ENCODE measurements at regions not wholly inside any gene's neighbourhood (a gene's known extent, or its start where the extent isn't known, plus 50 kb on each side); places are given as distances from the start of the nearest gene placed in this dataset.

DNA sequence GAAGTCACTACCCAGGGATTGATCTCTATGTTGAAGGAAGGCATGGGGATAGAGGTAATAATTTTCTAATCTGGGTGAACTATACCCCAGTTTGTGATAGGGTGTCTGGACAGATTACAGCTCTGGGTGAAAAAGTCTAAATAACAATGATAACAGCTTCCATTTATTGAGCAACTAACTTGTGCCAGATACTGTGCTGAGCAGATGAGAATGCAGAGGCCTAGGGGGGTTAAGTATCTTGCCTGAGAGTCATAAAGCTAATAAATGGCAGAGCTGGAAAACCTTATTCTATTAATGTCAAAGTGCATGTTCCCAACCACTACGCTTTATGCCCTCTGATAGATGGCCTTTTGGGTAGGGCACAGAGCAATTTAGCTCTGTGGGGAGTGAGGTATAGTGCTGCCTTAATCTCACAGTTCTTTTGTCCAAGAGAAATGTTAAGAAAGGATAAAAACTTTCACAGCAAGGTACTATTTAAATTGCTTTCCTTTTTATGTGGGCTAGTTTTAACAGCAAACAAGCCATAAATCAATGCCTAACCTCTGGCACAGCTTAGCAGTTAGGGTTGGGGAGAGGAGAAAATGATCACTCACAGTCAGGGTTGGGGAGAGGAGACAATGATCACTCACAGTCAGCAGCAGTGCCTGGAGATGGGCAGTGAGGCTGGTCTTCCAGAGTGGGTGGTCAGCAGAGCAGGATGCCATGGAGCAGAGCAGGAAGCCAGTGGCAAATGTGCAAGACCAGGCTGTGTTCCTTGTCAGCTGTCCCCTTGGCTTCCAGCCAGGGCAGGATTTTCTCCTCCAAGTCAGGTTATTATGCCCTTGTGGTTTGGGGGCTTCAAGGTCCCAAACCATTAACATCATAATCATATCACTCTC, 187.0 kb downstream of the CARTPT start:
- TF ChIP-seq EZH2phosphoT487 (IDR thresholded peaks at IDR 0.05; ENCODE audit: borderline replicate concordance, low read length), result no peak

DNA sequence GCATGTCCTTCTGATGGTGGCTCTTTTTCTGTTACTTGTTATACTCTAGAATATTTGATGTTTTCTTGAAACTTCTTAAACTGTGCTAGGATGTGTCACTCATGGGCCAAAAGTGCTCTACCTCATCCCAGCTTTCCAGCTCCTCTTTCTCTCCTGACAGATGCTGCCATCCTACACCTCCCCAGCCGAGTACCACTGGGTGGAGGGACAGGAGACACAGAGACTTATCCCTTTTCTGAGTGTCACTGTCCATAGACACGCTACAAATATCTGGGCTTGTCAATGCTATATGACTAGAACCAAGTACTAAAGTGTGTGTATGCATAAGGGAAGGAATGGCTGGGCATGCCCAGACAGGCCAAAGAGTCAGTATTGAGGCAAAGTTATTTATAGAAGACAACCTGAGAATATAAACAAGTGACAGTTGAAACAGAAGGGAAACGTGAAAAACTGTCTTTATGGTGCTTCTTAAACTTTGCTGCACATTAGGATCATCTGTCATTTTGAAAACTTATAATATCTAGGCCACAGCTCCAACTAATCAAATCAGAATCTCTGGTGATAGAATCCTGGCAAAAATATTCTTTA, 188.0 kb downstream of the CARTPT start:
- Histone ChIP-seq H4K20me1 (ENCODE audit: control insufficient read depth, insufficient read depth, low read depth, low read length) (no peaks in the 10 kb centered on the region), H3K4me2 (ENCODE audit: low read length) (no peak overlapping the region), H3F3A (ENCODE audit: control insufficient read depth, insufficient read depth) (no peaks in the 10 kb centered on the region), H3K79me2 (ENCODE audit: control insufficient read depth, low read length) (no peaks in the 10 kb centered on the region), H3K4me1 (ENCODE audit: control insufficient read depth, low read length) (no peaks in the 10 kb centered on the region), H3K27me3 (ENCODE audit: control insufficient read depth, low read length) (no peaks in the 10 kb centered on the region), H3K9me2 (replicated peaks; ENCODE audit: control insufficient read depth, low read length) (no peaks in the 10 kb centered on the region), H3K36me3 (ENCODE audit: control insufficient read depth, low read length) (no peaks in the 10 kb centered on the region), H3K4me3 (ENCODE audit: low read length) (no peak overlapping the region), H3K27ac (ENCODE audit: low read depth, low read length) (no peak overlapping the region), H3K9me3 (ENCODE audit: control insufficient read depth, insufficient read depth, low read length) (no peaks in the 10 kb centered on the region)
- TF ChIP-seq, protein P1, sequence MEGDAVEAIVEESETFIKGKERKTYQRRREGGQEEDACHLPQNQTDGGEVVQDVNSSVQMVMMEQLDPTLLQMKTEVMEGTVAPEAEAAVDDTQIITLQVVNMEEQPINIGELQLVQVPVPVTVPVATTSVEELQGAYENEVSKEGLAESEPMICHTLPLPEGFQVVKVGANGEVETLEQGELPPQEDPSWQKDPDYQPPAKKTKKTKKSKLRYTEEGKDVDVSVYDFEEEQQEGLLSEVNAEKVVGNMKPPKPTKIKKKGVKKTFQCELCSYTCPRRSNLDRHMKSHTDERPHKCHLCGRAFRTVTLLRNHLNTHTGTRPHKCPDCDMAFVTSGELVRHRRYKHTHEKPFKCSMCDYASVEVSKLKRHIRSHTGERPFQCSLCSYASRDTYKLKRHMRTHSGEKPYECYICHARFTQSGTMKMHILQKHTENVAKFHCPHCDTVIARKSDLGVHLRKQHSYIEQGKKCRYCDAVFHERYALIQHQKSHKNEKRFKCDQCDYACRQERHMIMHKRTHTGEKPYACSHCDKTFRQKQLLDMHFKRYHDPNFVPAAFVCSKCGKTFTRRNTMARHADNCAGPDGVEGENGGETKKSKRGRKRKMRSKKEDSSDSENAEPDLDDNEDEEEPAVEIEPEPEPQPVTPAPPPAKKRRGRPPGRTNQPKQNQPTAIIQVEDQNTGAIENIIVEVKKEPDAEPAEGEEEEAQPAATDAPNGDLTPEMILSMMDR (IDR thresholded peaks at IDR 0.05; ENCODE audit: low read depth, low read length, poor library complexity, severe bottlenecking), result no peak
- TF ChIP-seq EZH2phosphoT487 (IDR thresholded peaks at IDR 0.05; ENCODE audit: borderline replicate concordance, low read length), result no peak

More for the DNA sequence above, 187.0 kb downstream of the CARTPT start:
- no peaks in the 10 kb centered on the region for H3K36me3 ChIP-seq (ENCODE audit: control insufficient read depth, low read length)
- H3F3A ChIP-seq (ENCODE audit: control insufficient read depth, insufficient read depth), result no peaks in the 10 kb centered on the region
- no peaks in the 10 kb centered on the region for H4K20me1 ChIP-seq (ENCODE audit: control insufficient read depth, insufficient read depth, low read depth, low read length)
- no peaks in the 10 kb centered on the region for H3K27me3 ChIP-seq (ENCODE audit: control insufficient read depth, low read length)
- no peaks in the 10 kb centered on the region for H3K4me1 ChIP-seq (ENCODE audit: control insufficient read depth, low read length)
- no peak overlapping the region for H3K4me2 ChIP-seq (ENCODE audit: low read length)
- no peaks in the 10 kb centered on the region for H3K9me3 ChIP-seq (ENCODE audit: control insufficient read depth, insufficient read depth, low read length)
- H3K9me2 ChIP-seq (replicated peaks; ENCODE audit: control insufficient read depth, low read length), result no peaks in the 10 kb centered on the region
- H3K4me3 ChIP-seq (ENCODE audit: low read length), result no peak overlapping the region
- H3K27ac ChIP-seq (ENCODE audit: low read depth, low read length), result no peak overlapping the region
- no peaks in the 10 kb centered on the region for H3K79me2 ChIP-seq (ENCODE audit: control insufficient read depth, low read length)

DNA sequence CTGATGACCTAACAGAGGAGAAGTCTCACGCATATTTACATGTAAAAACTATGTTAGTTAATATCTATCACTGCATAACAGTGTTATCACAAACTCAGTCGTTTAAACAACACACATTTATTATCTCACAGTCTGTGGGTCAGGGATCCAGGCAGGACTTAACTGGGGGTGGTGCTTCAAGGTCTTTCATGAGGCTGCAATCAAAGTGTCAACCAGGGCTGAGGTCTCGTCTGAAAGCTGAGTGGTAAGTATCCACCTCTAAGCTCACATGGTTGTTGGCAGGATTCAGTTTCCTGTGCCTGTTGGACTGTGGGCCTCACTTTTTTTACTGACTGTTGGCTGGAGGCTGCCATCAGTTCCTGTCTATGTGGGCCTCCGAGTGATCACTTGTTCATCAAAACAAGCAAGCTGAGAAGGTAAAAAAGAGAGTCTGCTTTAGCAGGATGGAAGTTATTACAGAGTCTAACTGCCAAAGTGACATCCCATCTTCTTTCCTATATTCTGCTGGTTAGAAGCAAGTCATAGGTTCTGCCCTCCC, 188.6 kb downstream of the CARTPT start:
- H4K20me1 ChIP-seq (ENCODE audit: control insufficient read depth, insufficient read depth, low read depth, low read length), result no peaks in the 10 kb centered on the region
- no peaks in the 10 kb centered on the region for H3F3A ChIP-seq (ENCODE audit: control insufficient read depth, insufficient read depth)
- no peaks in the 10 kb centered on the region for H3K9me2 ChIP-seq (replicated peaks; ENCODE audit: control insufficient read depth, low read length)
- H3K4me3 ChIP-seq (ENCODE audit: low read length), result no peak overlapping the region
- no peak for TF ChIP-seq EZH2phosphoT487 (IDR thresholded peaks at IDR 0.05; ENCODE audit: borderline replicate concordance, low read length)
- TF ChIP-seq, protein P1 (IDR thresholded peaks at IDR 0.05; ENCODE audit: low read depth, low read length, poor library complexity, severe bottlenecking), result no peak
- no peak overlapping the region for H3K27ac ChIP-seq (ENCODE audit: low read depth, low read length)
- no peaks in the 10 kb centered on the region for H3K9me3 ChIP-seq (ENCODE audit: control insufficient read depth, insufficient read depth, low read length)
- H3K36me3 ChIP-seq (ENCODE audit: control insufficient read depth, low read length), result no peaks in the 10 kb centered on the region
- no peaks in the 10 kb centered on the region for H3K79me2 ChIP-seq (ENCODE audit: control insufficient read depth, low read length)
- H3K4me1 ChIP-seq (ENCODE audit: control insufficient read depth, low read length), result no peaks in the 10 kb centered on the region
- no peak overlapping the region for H3K4me2 ChIP-seq (ENCODE audit: low read length)
- no peaks in the 10 kb centered on the region for H3K27me3 ChIP-seq (ENCODE audit: control insufficient read depth, low read length)

DNA sequence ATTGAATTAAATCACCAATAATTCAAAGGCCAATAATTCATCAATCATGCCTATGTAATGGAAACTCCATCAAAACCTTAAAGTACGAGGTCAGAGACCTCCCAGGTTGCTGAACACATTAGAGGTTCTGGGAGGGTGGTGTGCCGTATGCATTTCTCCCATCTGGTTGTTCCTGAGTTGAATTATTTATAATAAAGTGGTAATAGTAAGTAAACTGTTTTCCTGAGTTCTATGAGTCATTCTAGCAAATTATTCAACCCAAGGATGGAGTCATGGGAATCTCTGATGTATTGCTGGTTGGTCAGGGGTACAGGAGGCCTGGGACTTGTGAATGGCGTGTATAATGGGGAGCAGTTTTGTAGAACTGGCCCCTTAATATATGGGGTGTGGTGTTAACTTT, 191.7 kb downstream of the CARTPT start:
- H3K27ac ChIP-seq (ENCODE audit: low read depth, low read length), result no peak overlapping the region
- H3K4me2 ChIP-seq (ENCODE audit: low read length), result no peak overlapping the region
- H3K36me3 ChIP-seq (ENCODE audit: control insufficient read depth, low read length), result no peaks in the 10 kb centered on the region
- H3K79me2 ChIP-seq (ENCODE audit: control insufficient read depth, low read length), result no peaks in the 10 kb centered on the region
- H3F3A ChIP-seq (ENCODE audit: control insufficient read depth, insufficient read depth), result no peaks in the 10 kb centered on the region
- TF ChIP-seq, protein P1 (IDR thresholded peaks at IDR 0.05; ENCODE audit: low read depth, low read length, poor library complexity, severe bottlenecking), result no peak
- no peak for TF ChIP-seq EZH2phosphoT487 (IDR thresholded peaks at IDR 0.05; ENCODE audit: borderline replicate concordance, low read length)
- H3K4me3 ChIP-seq (ENCODE audit: low read length), result no peak overlapping the region
- no peaks in the 10 kb centered on the region for H3K27me3 ChIP-seq (ENCODE audit: control insufficient read depth, low read length)
- no peaks in the 10 kb centered on the region for H3K9me2 ChIP-seq (replicated peaks; ENCODE audit: control insufficient read depth, low read length)
- H3K4me1 ChIP-seq (ENCODE audit: control insufficient read depth, low read length), result no peaks in the 10 kb centered on the region
- no peaks in the 10 kb centered on the region for H4K20me1 ChIP-seq (ENCODE audit: control insufficient read depth, insufficient read depth, low read depth, low read length)
- H3K9me3 ChIP-seq (ENCODE audit: control insufficient read depth, insufficient read depth, low read length), result no peaks in the 10 kb centered on the region

All from DOHH2 (cell line).